ENCODE measurements at regions not wholly inside any gene's neighbourhood (a gene's known extent, or its start where the extent isn't known, plus 50 kb on each side); places are given as distances from the start of the nearest gene placed in this dataset.

DNA sequence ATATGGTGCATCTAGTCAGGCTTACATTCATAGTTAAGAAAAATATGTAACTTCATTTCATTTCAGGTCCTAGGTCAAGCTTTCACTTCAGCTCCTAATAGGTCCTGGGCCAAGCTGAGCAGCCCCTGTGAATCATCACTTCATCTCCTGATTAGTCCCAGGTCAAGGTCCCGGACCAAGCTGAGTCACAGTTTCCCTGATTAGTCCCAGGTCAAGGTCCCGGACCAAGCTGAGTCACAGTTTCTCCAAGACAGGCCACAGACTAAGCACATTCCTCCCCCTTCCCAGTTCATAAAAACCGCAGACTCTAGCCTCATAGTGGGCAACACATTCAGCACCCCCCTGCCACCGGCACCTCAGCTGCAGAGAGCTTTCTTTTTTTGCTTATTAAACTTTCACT is 1331.8 kb downstream of the PCDH19 start:
- Histone ChIP-seq H3K9ac (ENCODE audit: low read depth, low read length) (no peak overlapping the region), H2AK5ac (ENCODE audit: low read depth, low read length) (no peak overlapping the region), H2BK5ac (ENCODE audit: low read depth, low read length, poor library complexity, severe bottlenecking) (no peak overlapping the region), H3K79me1 (ENCODE audit: low read depth in 1 of 2, low read length in 2 of 2) (no peaks in the 10 kb centered on the region), H3K4me2 (ENCODE audit: low read depth, low read length) (no peak overlapping the region), H2AFZ (replicated peaks; ENCODE audit: low read length, poor library complexity) (no peak overlapping the region), H4K91ac (ENCODE audit: insufficient read depth, low read depth, low read length) (no peak overlapping the region), H3K4me3 (ENCODE audit: insufficient read depth, low read depth, low read length) (no peak overlapping the region), H3K4ac (ENCODE audit: low read depth, low read length) (no peak overlapping the region), H2BK15ac (ENCODE audit: low read depth, low read length) (no peak overlapping the region), H3K9me3 (ENCODE audit: control insufficient read depth, insufficient read depth, low read length) (no peaks in the 10 kb centered on the region), H4K5ac (ENCODE audit: low read depth, low read length) (no peak overlapping the region), H3K4me1 (ENCODE audit: control insufficient read depth, insufficient read depth, low read length) (no peaks in the 10 kb centered on the region), H3K56ac (ENCODE audit: extremely low read depth, insufficient read depth, low read length) (no peak overlapping the region), H2BK20ac (ENCODE audit: low read depth, low read length) (no peak overlapping the region), H3K36me3 (ENCODE audit: control insufficient read depth, insufficient read depth, low read length) (no peaks in the 10 kb centered on the region), H2AK9ac (replicated peaks; ENCODE audit: low read depth, low read length, poor library complexity) (no peak overlapping the region), H3K9me1 (ENCODE audit: insufficient read depth, low read length) (no peaks in the 10 kb centered on the region), H2BK120ac (ENCODE audit: low read depth, low read length) (no peak overlapping the region), H3K27ac (ENCODE audit: insufficient read depth, low read length) (no peak overlapping the region), H3K14ac (replicated peaks; ENCODE audit: low read depth, low read length) (no peak overlapping the region), H4K20me1 (ENCODE audit: insufficient read depth, low read length) (no peaks in the 10 kb centered on the region), H4K8ac (ENCODE audit: low read depth in 2 of 2, low read length in 2 of 2) (no peak overlapping the region), H3K18ac (ENCODE audit: low read depth, low read length) (no peak overlapping the region), H3K27me3 (ENCODE audit: control insufficient read depth, insufficient read depth, low read length) (no peaks in the 10 kb centered on the region), H3K23ac (ENCODE audit: low read depth, low read length) (no peak overlapping the region)
- dilution Hi-C loops (cut with HindIII; ENCODE audit: low sequenced_read_pairs, unreplicated experiment) = no loop called here
- no TSS peak for BruUV-seq (replicated peaks)
- no peak for ATAC-seq (ENCODE audit: low read depth)
- in situ Hi-C loops (cut with MboI; ENCODE audit: low sequenced_read_pairs) = no loop called here
- intact Hi-C loops (cut with micrococcal nuclease) = no loop called here
- TF ChIP-seq POLR2A (IDR thresholded peaks at IDR 0.05; ENCODE audit: low read depth, low read length) (no peak), MAFK (IDR thresholded peaks at IDR 0.05; ENCODE audit: low read depth, low read length) (no peak), RFX5 (IDR thresholded peaks at IDR 0.05; ENCODE audit: low read depth, low read length) (no peak), CHD1 (IDR thresholded peaks at IDR 0.05; ENCODE audit: low read depth, low read length) (no peak), FOS (IDR thresholded peaks at IDR 0.05; ENCODE audit: low read depth, low read length) (no peak), NFE2L2 (IDR thresholded peaks at IDR 0.05; ENCODE audit: low read depth, low read length) (no peak), BHLHE40 (IDR thresholded peaks at IDR 0.05; ENCODE audit: low read depth, low read length) (no peak), MXI1 (IDR thresholded peaks at IDR 0.05; ENCODE audit: borderline replicate concordance, low read depth, low read length) (no peak), RAD21 (IDR thresholded peaks at IDR 0.05; ENCODE audit: low read length) (no peak), SMC3 (IDR thresholded peaks at IDR 0.05; ENCODE audit: low read depth, low read length) (no peak), CEBPB (IDR thresholded peaks at IDR 0.05; ENCODE audit: low read depth, low read length) (no peak), RCOR1 (IDR thresholded peaks at IDR 0.05; ENCODE audit: insufficient replicate concordance, low read length) (no peak), MAZ (IDR thresholded peaks at IDR 0.05; ENCODE audit: borderline replicate concordance, low read depth, low read length) (no peak)
- TF ChIP-seq, protein P1, sequence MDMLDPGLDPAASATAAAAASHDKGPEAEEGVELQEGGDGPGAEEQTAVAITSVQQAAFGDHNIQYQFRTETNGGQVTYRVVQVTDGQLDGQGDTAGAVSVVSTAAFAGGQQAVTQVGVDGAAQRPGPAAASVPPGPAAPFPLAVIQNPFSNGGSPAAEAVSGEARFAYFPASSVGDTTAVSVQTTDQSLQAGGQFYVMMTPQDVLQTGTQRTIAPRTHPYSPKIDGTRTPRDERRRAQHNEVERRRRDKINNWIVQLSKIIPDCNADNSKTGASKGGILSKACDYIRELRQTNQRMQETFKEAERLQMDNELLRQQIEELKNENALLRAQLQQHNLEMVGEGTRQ (IDR thresholded peaks at IDR 0.05; ENCODE audit: low read depth, low read length) = no peak
- TF ChIP-seq, protein P2, sequence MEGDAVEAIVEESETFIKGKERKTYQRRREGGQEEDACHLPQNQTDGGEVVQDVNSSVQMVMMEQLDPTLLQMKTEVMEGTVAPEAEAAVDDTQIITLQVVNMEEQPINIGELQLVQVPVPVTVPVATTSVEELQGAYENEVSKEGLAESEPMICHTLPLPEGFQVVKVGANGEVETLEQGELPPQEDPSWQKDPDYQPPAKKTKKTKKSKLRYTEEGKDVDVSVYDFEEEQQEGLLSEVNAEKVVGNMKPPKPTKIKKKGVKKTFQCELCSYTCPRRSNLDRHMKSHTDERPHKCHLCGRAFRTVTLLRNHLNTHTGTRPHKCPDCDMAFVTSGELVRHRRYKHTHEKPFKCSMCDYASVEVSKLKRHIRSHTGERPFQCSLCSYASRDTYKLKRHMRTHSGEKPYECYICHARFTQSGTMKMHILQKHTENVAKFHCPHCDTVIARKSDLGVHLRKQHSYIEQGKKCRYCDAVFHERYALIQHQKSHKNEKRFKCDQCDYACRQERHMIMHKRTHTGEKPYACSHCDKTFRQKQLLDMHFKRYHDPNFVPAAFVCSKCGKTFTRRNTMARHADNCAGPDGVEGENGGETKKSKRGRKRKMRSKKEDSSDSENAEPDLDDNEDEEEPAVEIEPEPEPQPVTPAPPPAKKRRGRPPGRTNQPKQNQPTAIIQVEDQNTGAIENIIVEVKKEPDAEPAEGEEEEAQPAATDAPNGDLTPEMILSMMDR (conservative IDR thresholded peaks at IDR 0.05; ENCODE audit: low read depth, low read length) = no peak
- TF ChIP-seq, protein P3, sequence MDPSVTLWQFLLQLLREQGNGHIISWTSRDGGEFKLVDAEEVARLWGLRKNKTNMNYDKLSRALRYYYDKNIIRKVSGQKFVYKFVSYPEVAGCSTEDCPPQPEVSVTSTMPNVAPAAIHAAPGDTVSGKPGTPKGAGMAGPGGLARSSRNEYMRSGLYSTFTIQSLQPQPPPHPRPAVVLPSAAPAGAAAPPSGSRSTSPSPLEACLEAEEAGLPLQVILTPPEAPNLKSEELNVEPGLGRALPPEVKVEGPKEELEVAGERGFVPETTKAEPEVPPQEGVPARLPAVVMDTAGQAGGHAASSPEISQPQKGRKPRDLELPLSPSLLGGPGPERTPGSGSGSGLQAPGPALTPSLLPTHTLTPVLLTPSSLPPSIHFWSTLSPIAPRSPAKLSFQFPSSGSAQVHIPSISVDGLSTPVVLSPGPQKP (IDR thresholded peaks at IDR 0.05; ENCODE audit: borderline replicate concordance, low read depth, low read length) = no peak
- WGBS, 2 experiments (ENCODE audit: extremely low coverage in 2 of 2, insufficient read length in 1 of 2) = no CpG with 5 or more reads among the region's 4 CpGs
- no peak for DNase-seq
- POLR2A ChIA-PET (ENCODE audit: unreplicated experiment) = no interaction called here
- CTCF ChIA-PET = no interaction called here

Measured in IMR-90 (cell line).